Caco-2 (cell line): ENCODE measurements at regions not wholly inside any gene's neighbourhood (a gene's known extent, or its start where the extent isn't known, plus 50 kb on each side); places are given as distances from the start of the nearest gene placed in this dataset.

ENCODE experiments used
- BruUV-seq: library from RNA; stranded (reverse); fragments of 400-500 nt; replicated peaks from 2 replicates; lab custom pipeline; 2021; lab: Mats Ljungman, UMichigan
- CTCF ChIA-PET: fragments of 300-600 bp; sonication (Branson Sonifier 250); formaldehyde crosslinking; loops from one replicate; lab custom pipeline; 2022; ENCODE audit warnings: antibody characterized with exemption; lab: Charles Lee
- POLR2A ChIA-PET: fragments of 300-600 bp; sonication (Branson Sonifier 250); formaldehyde crosslinking; loops from one replicate; lab custom pipeline; 2022; ENCODE audit warnings: antibody characterized with exemption; lab: Charles Lee
- DNase-seq, 2 experiments: peaks; one replicate each; pipeline versions ENCODE4 v3.0.0 to v3.0.0-alpha.2; 2020 to 2022
- H3K27me3 ChIP-seq: replicated peaks from 2 replicates; pipeline ENCODE4 v1.6.0; 2011; ENCODE audit warnings: low read length; ENCODE audit not compliant: control insufficient read depth, insufficient read depth
- H3K36me3 ChIP-seq: 2 replicates; pipeline ENCODE4 v1.5.1; 2011; ENCODE audit warnings: low read length; ENCODE audit not compliant: control insufficient read depth, insufficient read depth
- H3K4me1 ChIP-seq: fragments of 250-450 bp; sonication (Bioruptor Pico); 2 replicates; pipeline ENCODE4 v1.5.1; 2020; ENCODE audit warnings: mild to moderate bottlenecking
- H3K4me3 ChIP-seq: 2 replicates; pipeline ENCODE4 v1.5.1; 2011; ENCODE audit warnings: low read depth, mild to moderate bottlenecking, control low read depth, low read length
- H3K9me3 ChIP-seq: fragments of 250-450 bp; sonication (Bioruptor Pico); 2 replicates; pipeline ENCODE4 v1.5.1; 2020; ENCODE audit warnings: mild to moderate bottlenecking, moderate library complexity
- H3K27ac Mint-ChIP-seq: one replicate; pipeline ENCODE4 v1.8.0; 2022; ENCODE audit warnings: mixed read lengths; ENCODE audit not compliant: unreplicated experiment
- H3K27me3 Mint-ChIP-seq: one replicate; pipeline ENCODE4 v1.8.0; 2022; ENCODE audit warnings: mixed read lengths; ENCODE audit not compliant: insufficient read depth, unreplicated experiment
- H3K36me3 Mint-ChIP-seq: one replicate; pipeline ENCODE4 v1.8.0; 2022; ENCODE audit warnings: mild to moderate bottlenecking, mixed read lengths; ENCODE audit not compliant: insufficient read depth, unreplicated experiment
- H3K4me1 Mint-ChIP-seq: one replicate; pipeline ENCODE4 v1.8.0; 2022; ENCODE audit warnings: low read depth, mixed read lengths; ENCODE audit not compliant: unreplicated experiment
- H3K4me3 Mint-ChIP-seq: one replicate; pipeline ENCODE4 v1.8.0; 2022; ENCODE audit warnings: mild to moderate bottlenecking, moderate library complexity, mixed read lengths; ENCODE audit not compliant: unreplicated experiment
- H3K9me3 Mint-ChIP-seq: one replicate; pipeline ENCODE4 v1.8.0; 2022; ENCODE audit warnings: mixed read lengths; ENCODE audit not compliant: unreplicated experiment
- intact Hi-C: fragments of 100-400 bp; cut with micrococcal nuclease; formaldehyde crosslinking; loops from one replicate; pipeline ENCODE4 v1.10.0; 2022; ENCODE audit not compliant: unreplicated experiment
- TF ChIP-seq, protein P1 (sequence below), 2 experiments: fragments of 200-600 bp in 1 of 2; IDR thresholded peaks; 1 replicate in 1 of 2; 2 replicates in 1 of 2; pipeline versions ENCODE4 v1.5.1 to v1.8.0; 2011 to 2022; ENCODE audit warnings: antibody characterized with exemption in 1 of 2, control low read depth in 1 of 2, inconsistent platforms in 1 of 2, low read depth in 1 of 2, low read length in 1 of 2, mild to moderate bottlenecking in 1 of 2, moderate library complexity in 1 of 2; ENCODE audit not compliant: insufficient read depth in 1 of 2, severe bottlenecking in 1 of 2, unreplicated experiment in 1 of 2

DNA sequence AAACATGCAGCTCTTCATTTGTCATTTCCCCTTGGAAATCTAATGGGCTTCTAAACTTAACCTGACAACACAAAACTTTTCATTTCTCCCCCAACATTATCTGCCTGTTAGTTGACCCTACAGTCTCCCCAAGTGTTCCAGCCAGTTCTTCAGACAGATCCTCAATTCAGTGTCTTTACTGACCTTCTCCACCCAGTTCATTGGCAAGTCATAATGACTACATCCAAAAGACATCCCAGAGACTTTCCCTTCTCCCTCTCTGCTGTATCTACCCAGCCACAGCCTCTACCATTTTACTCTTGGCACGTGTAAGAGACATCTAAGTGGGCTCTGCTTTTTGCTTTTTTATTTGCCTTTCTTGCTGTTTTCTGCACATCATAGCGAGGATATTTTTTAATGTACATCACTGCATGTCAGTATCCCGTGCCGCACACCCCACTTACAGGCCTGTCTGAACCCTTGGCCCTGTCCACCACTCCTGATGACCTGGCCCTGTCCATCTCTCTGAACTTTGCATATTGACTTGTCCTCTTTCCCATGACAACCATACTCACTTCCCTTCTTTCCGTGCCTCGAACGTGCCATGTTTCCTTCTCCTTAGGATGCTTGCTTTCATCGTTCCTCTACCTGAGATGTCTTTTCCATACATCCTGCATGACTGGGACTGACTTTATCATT is 391.9 kb downstream of the IRS2 start:
- Mint-ChIP-seq H3K4me3 (no peak overlapping the region), H3K36me3 (no peaks in the 10 kb centered on the region), H3K4me1 (no peaks in the 10 kb centered on the region), H3K9me3 (no peaks in the 10 kb centered on the region), H3K27me3 (no peaks in the 10 kb centered on the region), H3K27ac (no peak overlapping the region)
- BruUV-seq: no TSS peak
- TF ChIP-seq, protein P1, sequence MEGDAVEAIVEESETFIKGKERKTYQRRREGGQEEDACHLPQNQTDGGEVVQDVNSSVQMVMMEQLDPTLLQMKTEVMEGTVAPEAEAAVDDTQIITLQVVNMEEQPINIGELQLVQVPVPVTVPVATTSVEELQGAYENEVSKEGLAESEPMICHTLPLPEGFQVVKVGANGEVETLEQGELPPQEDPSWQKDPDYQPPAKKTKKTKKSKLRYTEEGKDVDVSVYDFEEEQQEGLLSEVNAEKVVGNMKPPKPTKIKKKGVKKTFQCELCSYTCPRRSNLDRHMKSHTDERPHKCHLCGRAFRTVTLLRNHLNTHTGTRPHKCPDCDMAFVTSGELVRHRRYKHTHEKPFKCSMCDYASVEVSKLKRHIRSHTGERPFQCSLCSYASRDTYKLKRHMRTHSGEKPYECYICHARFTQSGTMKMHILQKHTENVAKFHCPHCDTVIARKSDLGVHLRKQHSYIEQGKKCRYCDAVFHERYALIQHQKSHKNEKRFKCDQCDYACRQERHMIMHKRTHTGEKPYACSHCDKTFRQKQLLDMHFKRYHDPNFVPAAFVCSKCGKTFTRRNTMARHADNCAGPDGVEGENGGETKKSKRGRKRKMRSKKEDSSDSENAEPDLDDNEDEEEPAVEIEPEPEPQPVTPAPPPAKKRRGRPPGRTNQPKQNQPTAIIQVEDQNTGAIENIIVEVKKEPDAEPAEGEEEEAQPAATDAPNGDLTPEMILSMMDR (IDR thresholded peaks at IDR 0.05; ENCODE audit: insufficient read depth in 1 of 2, low read depth in 1 of 2, low read length in 1 of 2, severe bottlenecking in 1 of 2, unreplicated experiment in 1 of 2): no peak
- CTCF ChIA-PET: no interaction called here
- Histone ChIP-seq H3K27me3 (no peaks in the 10 kb centered on the region), H3K36me3 (no peaks in the 10 kb centered on the region; the same call in 1 of the 2 replicates), H3K9me3 (no peaks in the 10 kb centered on the region), H3K4me1 (no peaks in the 10 kb centered on the region), H3K4me3 (no peak overlapping the region)
- intact Hi-C loops: no loop called here
- POLR2A ChIA-PET: no interaction called here
- no peak for DNase-seq

DNA sequence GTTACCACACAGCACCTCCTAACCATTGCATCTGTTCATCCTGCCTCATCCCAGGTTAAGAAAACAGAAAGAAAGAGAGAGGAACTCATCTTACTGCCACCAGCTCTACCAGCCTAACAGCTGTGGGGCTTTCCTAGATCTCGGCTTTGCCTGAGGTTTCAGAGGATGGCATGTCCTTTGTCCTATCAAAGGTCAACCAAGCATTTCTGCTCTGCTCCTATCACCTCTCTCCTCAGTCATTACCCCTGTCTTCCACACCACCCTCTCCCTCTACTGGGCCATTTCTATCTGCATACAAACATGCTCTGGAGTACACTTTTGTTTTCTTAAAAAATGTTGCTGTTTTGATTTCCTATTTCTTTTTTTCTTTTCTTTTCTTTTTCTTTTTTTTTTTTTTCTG is 393.3 kb downstream of the IRS2 start:
- Histone ChIP-seq H3K27me3 (no peaks in the 10 kb centered on the region), H3K9me3 (no peaks in the 10 kb centered on the region), H3K4me3 (no peak overlapping the region), H3K4me1 (no peaks in the 10 kb centered on the region), H3K36me3 (no peaks in the 10 kb centered on the region; the same call in 1 of the 2 replicates)
- no TSS peak for BruUV-seq
- ChIA-PET CTCF (no interaction called here), POLR2A (no interaction called here)
- H3K4me1 Mint-ChIP-seq: no peaks in the 10 kb centered on the region
- no peak overlapping the region for H3K4me3 Mint-ChIP-seq
- no peak overlapping the region for H3K27ac Mint-ChIP-seq
- DNase-seq: no peak
- H3K27me3 Mint-ChIP-seq: no peaks in the 10 kb centered on the region
- intact Hi-C loops: no loop called here
- TF ChIP-seq, protein P1 (IDR thresholded peaks at IDR 0.05; ENCODE audit: insufficient read depth in 1 of 2, low read depth in 1 of 2, low read length in 1 of 2, severe bottlenecking in 1 of 2, unreplicated experiment in 1 of 2): no peak
- H3K36me3 Mint-ChIP-seq: no peaks in the 10 kb centered on the region
- H3K9me3 Mint-ChIP-seq: no peaks in the 10 kb centered on the region

DNA sequence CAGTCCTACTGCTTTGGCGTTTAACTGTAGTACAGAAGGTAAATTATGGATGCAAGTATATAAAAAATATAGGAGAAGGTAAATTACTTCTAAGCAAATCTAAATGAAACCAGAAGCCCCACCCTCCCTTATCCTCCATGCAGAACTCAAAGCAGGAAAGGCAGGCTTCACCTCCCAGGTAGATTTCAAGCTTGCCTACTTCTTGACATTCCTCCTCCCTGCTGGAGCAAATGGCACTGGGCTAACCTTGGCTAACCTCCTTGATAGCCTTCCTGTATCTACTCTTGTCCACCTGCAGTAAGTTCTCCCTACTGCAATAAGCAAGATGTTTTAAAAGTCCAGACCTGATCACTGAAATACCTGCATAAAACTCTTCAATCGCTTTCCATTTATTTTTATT is 396.0 kb downstream of the IRS2 start:
- no peak overlapping the region for H3K4me3 Mint-ChIP-seq

More for the DNA sequence above, 396.0 kb downstream of the IRS2 start:
- no peak overlapping the region for H3K27ac Mint-ChIP-seq
- intact Hi-C loops: no loop called here
- TF ChIP-seq, protein P1 (IDR thresholded peaks at IDR 0.05; ENCODE audit: insufficient read depth in 1 of 2, low read depth in 1 of 2, low read length in 1 of 2, severe bottlenecking in 1 of 2, unreplicated experiment in 1 of 2): no peak
- no peaks in the 10 kb centered on the region for H3K36me3 Mint-ChIP-seq
- Histone ChIP-seq H3K4me3 (no peak overlapping the region), H3K36me3 (no peaks in the 10 kb centered on the region; the same call in 1 of the 2 replicates), H3K4me1 (no peaks in the 10 kb centered on the region), H3K27me3 (no peaks in the 10 kb centered on the region), H3K9me3 (no peaks in the 10 kb centered on the region)
- no peaks in the 10 kb centered on the region for H3K4me1 Mint-ChIP-seq
- no peaks in the 10 kb centered on the region for H3K27me3 Mint-ChIP-seq
- BruUV-seq: no TSS peak
- ChIA-PET POLR2A (no interaction called here), CTCF (no interaction called here)
- H3K9me3 Mint-ChIP-seq: no peaks in the 10 kb centered on the region
- no peak for DNase-seq
